ENCODE measurements at regions not wholly inside any gene's neighbourhood (a gene's known extent, or its start where the extent isn't known, plus 50 kb on each side); places are given as distances from the start of the nearest gene placed in this dataset.

DNA sequence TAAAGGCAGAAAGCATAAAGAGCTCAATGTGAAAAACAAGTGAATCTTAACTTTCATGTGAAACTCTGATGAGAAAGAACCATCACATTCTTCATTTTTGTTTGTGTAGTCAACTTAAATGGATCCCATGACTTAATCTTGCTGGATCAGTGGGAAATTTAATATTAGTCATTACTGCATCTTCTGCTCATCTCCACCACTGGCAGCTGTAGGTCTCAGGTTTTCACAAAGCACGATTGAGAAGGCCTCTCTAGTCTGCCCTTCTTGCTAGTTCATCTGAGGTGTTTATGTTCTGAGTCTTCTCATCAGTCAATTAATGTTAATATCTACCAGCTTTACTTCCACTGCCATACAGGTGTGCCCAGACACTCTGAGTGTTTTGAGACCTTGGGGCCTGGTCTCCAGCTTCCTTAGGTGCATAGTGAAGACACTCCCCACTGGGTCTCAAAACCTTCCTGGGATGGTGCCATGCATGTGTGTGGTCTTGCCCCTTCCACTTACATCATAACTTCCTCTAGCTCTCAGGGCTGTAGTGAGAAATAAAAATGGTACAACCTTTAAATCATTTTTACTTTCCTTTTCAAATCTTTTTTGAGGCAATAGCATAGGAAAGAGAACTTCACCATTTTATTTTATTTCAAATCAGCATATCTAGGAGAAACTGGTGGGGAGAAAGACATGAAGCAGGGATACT, 421.6 kb upstream of the CBLB start:
- DNase-seq (ENCODE audit: low spot score), result no peak
- H3K4me1 Mint-ChIP-seq (ENCODE audit: low read depth), result no peaks in the 10 kb centered on the region
- no peaks in the 10 kb centered on the region for H3K36me3 Mint-ChIP-seq (ENCODE audit: low read depth)
- H3K4me3 Mint-ChIP-seq (ENCODE audit: unreplicated experiment), result no peak overlapping the region
- H3K27me3 Mint-ChIP-seq (ENCODE audit: low read depth), result no peaks in the 10 kb centered on the region
- H3K27ac Mint-ChIP-seq (ENCODE audit: unreplicated experiment), result no peak overlapping the region
- peaks cover 9% of the 10 kb centered on the region for H3K9me3 Mint-ChIP-seq (ENCODE audit: low read depth)
- TF ChIP-seq, protein P1, sequence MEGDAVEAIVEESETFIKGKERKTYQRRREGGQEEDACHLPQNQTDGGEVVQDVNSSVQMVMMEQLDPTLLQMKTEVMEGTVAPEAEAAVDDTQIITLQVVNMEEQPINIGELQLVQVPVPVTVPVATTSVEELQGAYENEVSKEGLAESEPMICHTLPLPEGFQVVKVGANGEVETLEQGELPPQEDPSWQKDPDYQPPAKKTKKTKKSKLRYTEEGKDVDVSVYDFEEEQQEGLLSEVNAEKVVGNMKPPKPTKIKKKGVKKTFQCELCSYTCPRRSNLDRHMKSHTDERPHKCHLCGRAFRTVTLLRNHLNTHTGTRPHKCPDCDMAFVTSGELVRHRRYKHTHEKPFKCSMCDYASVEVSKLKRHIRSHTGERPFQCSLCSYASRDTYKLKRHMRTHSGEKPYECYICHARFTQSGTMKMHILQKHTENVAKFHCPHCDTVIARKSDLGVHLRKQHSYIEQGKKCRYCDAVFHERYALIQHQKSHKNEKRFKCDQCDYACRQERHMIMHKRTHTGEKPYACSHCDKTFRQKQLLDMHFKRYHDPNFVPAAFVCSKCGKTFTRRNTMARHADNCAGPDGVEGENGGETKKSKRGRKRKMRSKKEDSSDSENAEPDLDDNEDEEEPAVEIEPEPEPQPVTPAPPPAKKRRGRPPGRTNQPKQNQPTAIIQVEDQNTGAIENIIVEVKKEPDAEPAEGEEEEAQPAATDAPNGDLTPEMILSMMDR (IDR thresholded peaks at IDR 0.05), result no peak

DNA sequence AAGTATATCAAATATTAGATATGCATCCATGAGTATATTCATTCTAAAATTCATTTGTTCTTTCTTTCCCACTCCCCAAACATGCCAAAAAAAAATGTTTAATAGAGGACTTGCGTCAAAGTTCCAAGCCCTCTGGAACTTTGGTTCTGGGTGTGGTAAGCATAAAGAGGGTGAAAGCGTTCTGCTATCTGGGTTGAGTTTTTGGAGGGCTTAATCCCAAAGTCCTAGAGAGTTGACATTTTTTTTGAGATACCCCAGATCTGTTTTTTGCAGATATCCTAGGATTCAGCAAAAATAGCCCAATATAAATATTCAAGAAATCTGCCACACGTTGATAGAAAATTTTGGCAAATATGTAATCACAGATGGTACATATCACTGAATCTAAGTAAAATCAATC, 424.3 kb upstream of the CBLB start:
- TF ChIP-seq, protein P1 (IDR thresholded peaks at IDR 0.05), result no peak
- Mint-ChIP-seq H3K27me3 (ENCODE audit: low read depth) (no peaks in the 10 kb centered on the region), H3K4me1 (ENCODE audit: low read depth) (no peaks in the 10 kb centered on the region), H3K27ac (ENCODE audit: unreplicated experiment) (no peak overlapping the region), H3K4me3 (ENCODE audit: unreplicated experiment) (no peak overlapping the region), H3K9me3 (ENCODE audit: low read depth) (no peaks in the 10 kb centered on the region), H3K36me3 (ENCODE audit: low read depth) (no peaks in the 10 kb centered on the region)
- no peak for DNase-seq (ENCODE audit: low spot score)

DNA sequence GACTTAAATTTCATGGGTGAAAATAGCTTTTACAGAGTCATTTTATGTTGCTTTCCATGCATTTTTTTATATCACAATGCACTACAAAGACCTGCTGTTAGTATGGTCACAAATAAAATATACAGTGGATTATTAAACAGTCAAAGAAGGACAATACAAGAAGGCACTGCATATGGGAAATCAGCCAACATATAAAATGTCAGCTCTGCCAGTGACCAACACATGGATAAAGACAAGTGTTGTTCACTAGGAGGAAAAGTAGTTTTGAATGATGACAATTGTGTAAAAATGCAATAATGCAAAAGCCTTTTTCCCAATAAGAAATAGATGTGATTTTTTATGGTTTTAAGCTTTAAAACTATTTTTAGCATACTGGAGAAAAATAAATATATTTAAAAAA, 425.3 kb upstream of the CBLB start:
- Mint-ChIP-seq H3K27me3 (ENCODE audit: low read depth) (no peaks in the 10 kb centered on the region), H3K4me1 (ENCODE audit: low read depth) (peaks cover under 1% of the 10 kb centered on the region), H3K27ac (ENCODE audit: unreplicated experiment) (no peak overlapping the region), H3K9me3 (ENCODE audit: low read depth) (no peaks in the 10 kb centered on the region), H3K4me3 (ENCODE audit: unreplicated experiment) (no peak overlapping the region), H3K36me3 (ENCODE audit: low read depth) (no peaks in the 10 kb centered on the region)
- no peak for DNase-seq (ENCODE audit: low spot score)
- TF ChIP-seq, protein P1 (IDR thresholded peaks at IDR 0.05), result no peak

DNA sequence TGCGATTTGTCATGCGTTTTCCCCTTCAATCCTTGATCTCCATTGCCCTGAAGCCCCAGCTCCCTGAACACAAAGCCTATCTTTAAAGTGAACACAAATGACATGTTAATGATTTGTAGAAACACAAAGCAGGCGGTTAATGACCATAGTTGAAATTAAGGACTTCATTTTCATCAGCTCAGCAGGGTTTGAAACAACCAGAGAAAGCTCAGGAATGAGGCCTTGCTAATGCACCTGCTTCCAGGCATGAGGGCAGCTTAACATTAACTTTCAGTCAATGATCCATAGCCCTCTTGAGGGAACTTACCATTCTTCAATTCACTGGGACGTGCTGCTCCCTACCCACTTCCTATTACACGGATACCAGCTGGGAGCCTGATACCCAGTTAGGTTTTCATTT, 427.2 kb upstream of the CBLB start:
- H3K36me3 Mint-ChIP-seq (ENCODE audit: low read depth), result no peaks in the 10 kb centered on the region
- DNase-seq (ENCODE audit: low spot score), result no peak
- TF ChIP-seq, protein P1 (IDR thresholded peaks at IDR 0.05), result no peak
- H3K4me3 Mint-ChIP-seq (ENCODE audit: unreplicated experiment), result no peak overlapping the region
- no peaks in the 10 kb centered on the region for H3K9me3 Mint-ChIP-seq (ENCODE audit: low read depth)
- no peaks in the 10 kb centered on the region for H3K27me3 Mint-ChIP-seq (ENCODE audit: low read depth)
- no peak overlapping the region for H3K27ac Mint-ChIP-seq (ENCODE audit: unreplicated experiment)
- H3K4me1 Mint-ChIP-seq (ENCODE audit: low read depth), result peaks cover 5% of the 10 kb centered on the region

DNA sequence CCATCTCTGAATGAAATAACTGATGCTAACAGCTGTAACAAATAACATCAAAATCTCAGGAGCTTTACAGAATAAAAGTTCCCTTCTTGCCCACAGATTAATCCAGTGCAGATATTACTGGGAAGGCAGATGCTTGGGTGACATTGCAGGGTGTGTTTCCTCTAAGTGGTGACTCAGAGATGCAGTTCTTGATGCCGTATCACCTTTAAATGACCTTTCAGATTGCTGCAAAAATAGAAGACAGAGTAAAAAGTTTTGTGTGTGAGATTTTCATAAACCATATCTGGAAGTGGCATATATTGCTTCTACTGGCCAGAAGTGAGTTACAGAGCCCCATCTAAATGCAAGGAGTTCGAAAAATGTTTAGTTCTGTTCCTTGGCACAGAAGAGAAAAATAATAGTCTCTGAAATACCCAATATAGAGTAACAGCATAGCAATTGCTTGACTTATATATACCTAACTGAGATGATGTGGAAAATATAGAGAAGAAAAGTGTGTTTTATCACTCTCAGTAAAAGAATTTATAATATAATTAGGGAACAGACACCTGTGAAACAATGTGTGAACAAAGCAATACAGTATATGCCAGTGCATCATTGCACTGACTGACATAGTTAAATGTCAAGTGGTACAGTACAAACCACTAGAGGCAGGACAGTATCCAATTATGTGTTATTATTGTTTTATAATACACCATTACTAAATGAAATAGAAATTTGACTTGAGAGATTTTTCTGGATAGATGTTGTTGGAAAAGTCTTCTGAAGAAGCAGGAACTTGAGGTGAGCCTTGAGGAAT, 430.7 kb upstream of the CBLB start:
- DNase-seq (ENCODE audit: low spot score), result no peak
- peaks cover 5% of the 10 kb centered on the region for H3K4me1 Mint-ChIP-seq (ENCODE audit: low read depth)
- no peaks in the 10 kb centered on the region for H3K36me3 Mint-ChIP-seq (ENCODE audit: low read depth)
- H3K9me3 Mint-ChIP-seq (ENCODE audit: low read depth), result no peaks in the 10 kb centered on the region
- no peak overlapping the region for H3K4me3 Mint-ChIP-seq (ENCODE audit: unreplicated experiment)
- TF ChIP-seq, protein P1 (IDR thresholded peaks at IDR 0.05), result no peak
- no peaks in the 10 kb centered on the region for H3K27me3 Mint-ChIP-seq (ENCODE audit: low read depth)
- H3K27ac Mint-ChIP-seq (ENCODE audit: unreplicated experiment), result no peak overlapping the region

Measured in chondrocyte (in vitro differentiated cells).